Transverse colon (tissue), 4 donors: ENCODE measurements at regions not wholly inside any gene's neighbourhood (a gene's known extent, or its start where the extent isn't known, plus 50 kb on each side); places are given as distances from the start of the nearest gene placed in this dataset.

Source experiments
- DNase-seq: peaks from one replicate; pipeline ENCODE4 v3.0.0-alpha.2; 2019
- H3K27ac ChIP-seq, 4 donors: fragments of 200-600 bp; sonication (generic); 2 replicates each; pipeline ENCODE4 v1.5.1; 2016 to 2018; ENCODE audit warnings: inconsistent platforms in 4 of 4
- H3K27me3 ChIP-seq: fragments of 200-600 bp; sonication (generic); 2 replicates; pipeline ENCODE4 v1.5.1; 2017; ENCODE audit warnings: inconsistent platforms
- H3K36me3 ChIP-seq, 4 donors: fragments of 200-600 bp; sonication (generic); 2 replicates each; pipeline ENCODE4 v1.5.1; 2017 to 2019; ENCODE audit warnings: inconsistent platforms in 4 of 4
- H3K4me1 ChIP-seq, 4 donors: fragments of 200-600 bp; sonication (generic); 2 replicates each; pipeline ENCODE4 v1.5.1; 2017 to 2020; ENCODE audit warnings: inconsistent platforms in 4 of 4
- H3K4me3 ChIP-seq, 4 donors: fragments of 200-600 bp; sonication (generic); 1 replicate in 1 of 4; 2 replicates in 3 of 4; pipeline versions ENCODE4 v1.5.1 to v1.6.1; 2017 to 2019; ENCODE audit warnings: inconsistent platforms in 4 of 4
- H3K9me3 ChIP-seq, 2 donors: fragments of 200-600 bp; sonication (generic); 2 replicates each; pipeline ENCODE4 v1.5.1; 2017 to 2019; ENCODE audit warnings: inconsistent platforms in 2 of 2
- EP300 ChIP-seq: sonication (generic); formaldehyde crosslinking; IDR thresholded peaks from one replicate; pipeline ENCODE4 v1.6.1; 2017; ENCODE audit warnings: antibody characterized with exemption, low read depth
- POLR2A ChIP-seq: fragments of 450-650 bp; IDR thresholded peaks from one replicate; pipeline ENCODE4 v1.6.1; 2016; ENCODE audit warnings: antibody characterized with exemption, mild to moderate bottlenecking, moderate library complexity
- POLR2AphosphoS5 ChIP-seq, 3 donors: sonication (generic); formaldehyde crosslinking; IDR thresholded peaks; one replicate each; pipeline ENCODE4 v1.6.1; 2016; ENCODE audit warnings: antibody characterized with exemption in 3 of 3
- WGBS, 2 donors: methylation state at CpG; one replicate each; pipeline ENCODE4 v1.1.5; 2018; ENCODE audit warnings: low coverage in 1 of 2; 5-methylcytosine and 5-hydroxymethylcytosine counted together
- in situ Hi-C, 4 donors: fragments of 200-750 bp; cut with MboI; loops; one replicate each; pipeline versions ENCODE4 v1.15.0 to v1.15.1; 2017; ENCODE audit warnings: low sequenced_read_pairs in 3 of 4, low pct_ligation_motif_present in 1 of 4, low pct_unique_long_range_greater_than_20kb in 1 of 4
- intact Hi-C: fragments of 100-400 bp; cut with DNase I; formaldehyde crosslinking; loops from one replicate; pipeline ENCODE4 v1.15.1; 2023; ENCODE audit warnings: low total_unique reads
- TF ChIP-seq, protein P1 (sequence below), 5 experiments: fragments of 200-600 bp in 3 of 5; fragments of 450-650 bp in 2 of 5; sonication (generic) in 3 of 5; IDR thresholded peaks; 1 replicate in 2 of 5; 2 replicates in 3 of 5; pipeline ENCODE4 v1.5.1; 2016 to 2017; ENCODE audit warnings: antibody characterized with exemption in 5 of 5, inconsistent platforms in 3 of 5, mild to moderate bottlenecking in 2 of 5, moderate library complexity in 1 of 5

GRCh38 chr12:130104571-130105106, 57.6 kb upstream of the FZD10 start:
- Histone ChIP-seq H3K36me3 (no peaks in the 10 kb centered on the region), H3K9me3 (no peaks in the 10 kb centered on the region), H3K27ac (no peak overlapping the region), H3K27me3 (peaks cover 17% of the 10 kb centered on the region), H3K4me3 (no peak overlapping the region), H3K4me1 (peaks cover 0 to 6% (median 0%) of the 10 kb centered on the region in 4 donors)
- 17 to 18% methylated on average over 1 to 16 of the region's 16 CpGs for WGBS, 2 donors
- in situ Hi-C loops (no loop called here), intact Hi-C loops (no loop called here)
- DNase-seq, result no peak
- no peak for TF ChIP-seq POLR2AphosphoS5 (IDR thresholded peaks at IDR 0.05)
- no peak for TF ChIP-seq POLR2A

GRCh38 chr12:130109062-130109945, 53.0 kb upstream of the FZD10 start:
- no peak overlapping the region for H3K27ac ChIP-seq
- 84 to 88% methylated on average over 2 to 16 of the region's 16 CpGs for WGBS, 2 donors
- intact Hi-C loops (no loop called here), in situ Hi-C loops (no loop called here)
- peaks cover 0 to 5% (median 0%) of the 10 kb centered on the region in 4 donors for H3K4me1 ChIP-seq
- DNase-seq, result no peak
- H3K4me3 ChIP-seq, result no peak overlapping the region
- TF ChIP-seq POLR2AphosphoS5 (IDR thresholded peaks at IDR 0.05) (no peak), EP300 (no peak), POLR2A (no peak)
- TF ChIP-seq, protein P1, sequence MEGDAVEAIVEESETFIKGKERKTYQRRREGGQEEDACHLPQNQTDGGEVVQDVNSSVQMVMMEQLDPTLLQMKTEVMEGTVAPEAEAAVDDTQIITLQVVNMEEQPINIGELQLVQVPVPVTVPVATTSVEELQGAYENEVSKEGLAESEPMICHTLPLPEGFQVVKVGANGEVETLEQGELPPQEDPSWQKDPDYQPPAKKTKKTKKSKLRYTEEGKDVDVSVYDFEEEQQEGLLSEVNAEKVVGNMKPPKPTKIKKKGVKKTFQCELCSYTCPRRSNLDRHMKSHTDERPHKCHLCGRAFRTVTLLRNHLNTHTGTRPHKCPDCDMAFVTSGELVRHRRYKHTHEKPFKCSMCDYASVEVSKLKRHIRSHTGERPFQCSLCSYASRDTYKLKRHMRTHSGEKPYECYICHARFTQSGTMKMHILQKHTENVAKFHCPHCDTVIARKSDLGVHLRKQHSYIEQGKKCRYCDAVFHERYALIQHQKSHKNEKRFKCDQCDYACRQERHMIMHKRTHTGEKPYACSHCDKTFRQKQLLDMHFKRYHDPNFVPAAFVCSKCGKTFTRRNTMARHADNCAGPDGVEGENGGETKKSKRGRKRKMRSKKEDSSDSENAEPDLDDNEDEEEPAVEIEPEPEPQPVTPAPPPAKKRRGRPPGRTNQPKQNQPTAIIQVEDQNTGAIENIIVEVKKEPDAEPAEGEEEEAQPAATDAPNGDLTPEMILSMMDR (IDR thresholded peaks at IDR 0.05), result no peak
- H3K36me3 ChIP-seq, result no peaks in the 10 kb centered on the region
- peaks cover 10% of the 10 kb centered on the region for H3K27me3 ChIP-seq
- no peaks in the 10 kb centered on the region for H3K9me3 ChIP-seq

- intact Hi-C loops (no loop called here), in situ Hi-C loops (no loop called here)
- H3K27ac ChIP-seq, result no peak overlapping the region
- H3K27me3 ChIP-seq, result peaks cover under 1% of the 10 kb centered on the region
- DNase-seq, result no peak
- no peaks in the 10 kb centered on the region for H3K36me3 ChIP-seq
- H3K4me3 ChIP-seq, result no peak overlapping the region
- H3K9me3 ChIP-seq, result no peaks in the 10 kb centered on the region
- H3K4me1 ChIP-seq, result no peaks in the 10 kb centered on the region
- TF ChIP-seq POLR2A (no peak), POLR2AphosphoS5 (IDR thresholded peaks at IDR 0.05) (no peak), EP300 (no peak)
- TF ChIP-seq, protein P1 (IDR thresholded peaks at IDR 0.05), result no peak
- WGBS, 2 donors, result 56 to 61% methylated on average over 7 to 8 of the region's 8 CpGs
Observed at GRCh38 chr12:130110914-130111313, 51.4 kb upstream of the FZD10 start.

- Histone ChIP-seq H3K27ac (no peak overlapping the region), H3K27me3 (no peaks in the 10 kb centered on the region), H3K4me3 (no peak overlapping the region), H3K9me3 (no peaks in the 10 kb centered on the region), H3K4me1 (no peaks in the 10 kb centered on the region), H3K36me3 (no peaks in the 10 kb centered on the region)
- TF ChIP-seq, protein P1 (IDR thresholded peaks at IDR 0.05), result no peak
- TF ChIP-seq EP300 (no peak), POLR2A (no peak), POLR2AphosphoS5 (IDR thresholded peaks at IDR 0.05) (no peak)
- in situ Hi-C loops, result no loop called here
- no peak for DNase-seq
- 79% methylated on average over 6 of the region's 6 CpGs; no CpG with 5 or more reads in 1 of the 2 donors for WGBS, 2 donors
- intact Hi-C loops, result no loop called here
Observed at GRCh38 chr12:130111965-130112496, 50.2 kb upstream of the FZD10 start.
